HG03442 (cell line): ENCODE measurements at regions not wholly inside any gene's neighbourhood (a gene's known extent, or its start where the extent isn't known, plus 50 kb on each side); places are given as distances from the start of the nearest gene placed in this dataset.

Source experiments
- ATAC-seq: cut with Tn5 transposase; IDR thresholded peaks from one replicate; pipeline ENCODE4 v1.9.1; 2021; ENCODE audit warnings: mild to moderate bottlenecking, moderate library complexity; ENCODE audit not compliant: unreplicated experiment

- no peak for ATAC-seq
Measured at GRCh38 chr2:187139469-187139868, 290.5 kb upstream of the ZSWIM2 start.

- peak; percentile 52 for ATAC-seq
Measured at GRCh38 chr2:187138265-187138664, 289.3 kb upstream of the ZSWIM2 start.

- ATAC-seq: no peak
Measured at GRCh38 chr2:187136646-187137045, 287.7 kb upstream of the ZSWIM2 start.

GRCh38 chr2:187134306-187134705 lies 285.3 kb upstream of the ZSWIM2 start:
- ATAC-seq: no peak

GRCh38 chr2:187129868-187130267 lies 280.9 kb upstream of the ZSWIM2 start:
- no peak for ATAC-seq

- ATAC-seq: no peak
Measured at GRCh38 chr2:187129306-187129705, 280.3 kb upstream of the ZSWIM2 start.

GRCh38 chr2:187126247-187127005 lies 277.5 kb upstream of the ZSWIM2 start:
- ATAC-seq: no peak

- no peak for ATAC-seq
Measured at GRCh38 chr2:187125318-187125717, 276.3 kb upstream of the ZSWIM2 start.

GRCh38 chr2:187124529-187124928 lies 275.6 kb upstream of the ZSWIM2 start:
- no peak for ATAC-seq

- ATAC-seq: no peak
Measured at GRCh38 chr2:187118331-187119099, 269.5 kb upstream of the ZSWIM2 start.

- no peak for ATAC-seq
Measured at GRCh38 chr2:187117483-187117882, 268.5 kb upstream of the ZSWIM2 start.

- ATAC-seq: no peak
Measured at GRCh38 chr2:187115627-187116026, 266.7 kb upstream of the ZSWIM2 start.

GRCh38 chr2:187107001-187107400 lies 258.0 kb upstream of the ZSWIM2 start:
- no peak for ATAC-seq

GRCh38 chr2:187105218-187105617 lies 256.2 kb upstream of the ZSWIM2 start:
- ATAC-seq: no peak

GRCh38 chr2:187102381-187102780 lies 253.4 kb upstream of the ZSWIM2 start:
- ATAC-seq: no peak

GRCh38 chr2:187098154-187098553 lies 249.2 kb upstream of the ZSWIM2 start:
- no peak for ATAC-seq

GRCh38 chr2:187093771-187094412 lies 244.9 kb upstream of the ZSWIM2 start:
- no peak for ATAC-seq

GRCh38 chr2:187091664-187092063 lies 242.7 kb upstream of the ZSWIM2 start:
- no peak for ATAC-seq

GRCh38 chr2:187084524-187084923 lies 235.6 kb upstream of the ZSWIM2 start:
- ATAC-seq: no peak

GRCh38 chr2:187081461-187081860 lies 232.5 kb upstream of the ZSWIM2 start:
- no peak for ATAC-seq

GRCh38 chr2:187079901-187080300 lies 230.9 kb upstream of the ZSWIM2 start:
- ATAC-seq: no peak

GRCh38 chr2:187078297-187078696 lies 229.3 kb upstream of the ZSWIM2 start:
- ATAC-seq: no peak
